Neural progenitor cell (in vitro differentiated cells): ENCODE measurements at regions not wholly inside any gene's neighbourhood (a gene's known extent, or its start where the extent isn't known, plus 50 kb on each side); places are given as distances from the start of the nearest gene placed in this dataset.

ENCODE experiments used
- CTCF ChIP-seq: fragments of 200-600 bp; sonication (generic); IDR thresholded peaks from 2 replicates; pipeline ENCODE4 v1.5.1; 2017; ENCODE audit warnings: antibody characterized with exemption, mild to moderate bottlenecking
- EZH2 ChIP-seq: fragments of 200-600 bp; sonication (generic); IDR thresholded peaks from 2 replicates; pipeline ENCODE4 v1.6.1; 2017; ENCODE audit warnings: antibody characterized with exemption, mild to moderate bottlenecking, moderate library complexity

GRCh38 chr2:16138811-16139662 is 198.7 kb downstream of the MYCN start:
- no peak for TF ChIP-seq EZH2
- TF ChIP-seq CTCF = no peak
